ENCODE measurements at regions not wholly inside any gene's neighbourhood (a gene's known extent, or its start where the extent isn't known, plus 50 kb on each side); places are given as distances from the start of the nearest gene placed in this dataset.
"Not testable (repeated sequence)": the region's sequence is repeated elsewhere in the genome, so short reads cannot be mapped to it uniquely, and the experiment has no call there.

- Histone ChIP-seq H3K9me3 (no peaks in the 10 kb centered on the region), H3K4me1 (peaks cover 0 to 2% of the 10 kb centered on the region in 2 donors), H3K27ac (no peak overlapping the region), H3K36me3 (no peaks in the 10 kb centered on the region), H3K4me3 (replicated peaks in 1 of 3) (no peak overlapping the region), H3K27me3 (no peaks in the 10 kb centered on the region)
- no peak for TF ChIP-seq POLR2A (IDR thresholded peaks at IDR 0.05)
- TF ChIP-seq CTCF (IDR thresholded peaks at IDR 0.05): no peak
- intact Hi-C loops (cut with DNase I): no loop called here
- DNase-seq: no peak
- WGBS, 2 donors: 63 to 69% methylated on average over 7 of the region's 7 CpGs
These were observed 117.7 kb upstream of the CCDC90B start for GRCh38 chr11:83403691-83404389.

GRCh38 chr11:83401506-83402225 lies 115.5 kb upstream of the CCDC90B start:
- Histone ChIP-seq H3K27me3 (no peaks in the 10 kb centered on the region), H3K9me3 (no peaks in the 10 kb centered on the region), H3K4me1 (no peaks in the 10 kb centered on the region), H3K4me3 (replicated peaks in 1 of 3) (no peak overlapping the region), H3K27ac (no peak overlapping the region), H3K36me3 (no peaks in the 10 kb centered on the region)
- intact Hi-C loops (cut with DNase I): no loop called here
- DNase-seq: no peak
- WGBS, 2 donors: 74 to 83% methylated on average over 1 of the region's 1 CpG
- TF ChIP-seq POLR2A (IDR thresholded peaks at IDR 0.05) (no peak), CTCF (IDR thresholded peaks at IDR 0.05) (no peak)

DNA sequence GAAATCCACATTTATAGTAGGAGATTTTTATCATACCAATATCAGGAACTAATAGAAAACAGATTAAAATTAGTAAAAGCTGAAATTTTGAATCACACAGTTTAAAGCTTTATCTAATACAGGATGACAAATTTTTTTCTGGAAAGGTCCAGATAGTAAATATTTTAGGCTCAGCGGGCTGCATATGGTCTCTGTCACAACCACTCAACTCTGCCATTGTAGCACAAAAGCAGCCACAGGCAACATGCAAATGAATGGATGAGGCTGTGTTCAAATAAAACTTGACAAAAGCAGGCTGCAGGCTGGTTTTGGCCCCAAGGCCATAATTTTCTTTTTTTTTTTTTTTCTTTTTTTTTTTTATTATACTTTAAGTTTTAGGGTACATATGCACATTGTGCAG lies 108.2 kb upstream of the CCDC90B start:
- intact Hi-C loops (cut with DNase I): no loop called here
- Histone ChIP-seq H3K27me3 (no peaks in the 10 kb centered on the region), H3K4me3 (replicated peaks in 1 of 3) (no peak overlapping the region), H3K4me1 (no peaks in the 10 kb centered on the region), H3K9me3 (no peaks in the 10 kb centered on the region), H3K36me3 (no peaks in the 10 kb centered on the region), H3K27ac (no peak overlapping the region)
- WGBS, 2 donors: 94 to 97% methylated on average over 1 of the region's 1 CpG
- DNase-seq: no peak
- TF ChIP-seq POLR2A (IDR thresholded peaks at IDR 0.05): no peak
- no peak for TF ChIP-seq CTCF (IDR thresholded peaks at IDR 0.05)

DNA sequence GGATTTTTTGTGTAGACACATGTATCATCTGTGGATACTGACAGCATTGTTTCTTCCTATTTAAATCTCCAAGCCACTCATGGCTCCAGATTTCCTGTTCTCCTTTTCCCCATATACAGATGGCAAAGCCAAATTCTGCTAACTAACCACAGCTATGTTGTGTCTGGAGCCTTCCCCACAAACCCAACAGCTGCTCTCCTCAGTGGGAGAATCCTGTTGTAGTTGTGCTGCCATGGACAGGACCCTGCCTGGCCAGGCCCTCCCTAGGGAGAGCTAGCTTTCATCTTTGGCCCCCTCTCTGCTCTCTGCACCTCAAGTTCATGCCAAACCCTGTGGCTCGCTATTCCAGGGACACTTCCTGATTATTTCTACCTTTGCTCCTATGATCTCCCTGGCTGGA lies 106.4 kb upstream of the CCDC90B start:
- DNase-seq: no peak
- H3K27ac ChIP-seq: no peak overlapping the region
- 83 to 95% methylated on average over 1 of the region's 1 CpG for WGBS, 2 donors
- H3K4me1 ChIP-seq: no peaks in the 10 kb centered on the region
- TF ChIP-seq CTCF (IDR thresholded peaks at IDR 0.05) (no peak), POLR2A (IDR thresholded peaks at IDR 0.05) (no peak)
- no peaks in the 10 kb centered on the region for H3K9me3 ChIP-seq
- no peak overlapping the region for H3K4me3 ChIP-seq (replicated peaks in 1 of 3)
- intact Hi-C loops (cut with DNase I): no loop called here
- H3K36me3 ChIP-seq: no peaks in the 10 kb centered on the region
- no peaks in the 10 kb centered on the region for H3K27me3 ChIP-seq

GRCh38 chr11:83389975-83390374 lies 103.8 kb upstream of the CCDC90B start:
- no peak for DNase-seq
- no peak overlapping the region for H3K4me3 ChIP-seq (replicated peaks in 1 of 3)
- intact Hi-C loops (cut with DNase I): no loop called here
- WGBS, 2 donors: 66 to 82% methylated on average over 1 of the region's 1 CpG
- no peak overlapping the region for H3K27ac ChIP-seq
- no peaks in the 10 kb centered on the region for H3K4me1 ChIP-seq
- H3K27me3 ChIP-seq: no peaks in the 10 kb centered on the region
- no peaks in the 10 kb centered on the region for H3K9me3 ChIP-seq
- H3K36me3 ChIP-seq: no peaks in the 10 kb centered on the region
- TF ChIP-seq CTCF (IDR thresholded peaks at IDR 0.05): no peak
- TF ChIP-seq POLR2A (IDR thresholded peaks at IDR 0.05): no peak

- H3K4me1 ChIP-seq; H3K36me3 ChIP-seq; H3K9me3 ChIP-seq; intact Hi-C loops (cut with DNase I); H3K27me3 ChIP-seq; H3K4me3 ChIP-seq (replicated peaks in 1 of 3); H3K27ac ChIP-seq; DNase-seq: not testable (repeated sequence)
- 71 to 96% methylated on average over 1 of the region's 1 CpG for WGBS, 2 donors
These were observed 97.7 kb upstream of the CCDC90B start for GRCh38 chr11:83383838-83384237.

Measured in thyroid gland (tissue), 4 donors.